ENCODE measurements at regions not wholly inside any gene's neighbourhood (a gene's known extent, or its start where the extent isn't known, plus 50 kb on each side); places are given as distances from the start of the nearest gene placed in this dataset.

DNA sequence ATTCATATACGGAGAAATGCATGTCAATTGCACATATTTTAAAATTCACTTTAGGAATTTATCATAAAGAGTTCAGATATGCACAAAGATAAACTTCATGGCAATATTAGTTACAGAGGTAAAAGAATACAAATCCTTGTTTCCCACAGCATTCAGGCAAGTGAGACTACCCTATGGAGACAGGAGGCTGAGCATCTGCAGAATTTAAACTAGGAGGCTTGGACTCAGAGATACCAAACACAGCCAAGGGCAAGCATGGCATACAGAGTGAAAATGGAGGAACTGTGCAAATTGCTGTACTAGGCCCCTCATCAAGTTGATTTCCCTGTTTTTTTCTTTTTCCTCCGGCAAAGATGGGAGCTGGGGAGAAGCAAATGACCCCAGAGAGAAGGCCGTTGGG is 94.2 kb downstream of the SLC24A2 start:
- Histone ChIP-seq H3K27ac (no peak overlapping the region), H3K9me3 (no peaks in the 10 kb centered on the region), H3K27me3 (no peaks in the 10 kb centered on the region), H3K4me1 (no peaks in the 10 kb centered on the region), H3K36me3 (no peaks in the 10 kb centered on the region), H3K4me3 (no peak overlapping the region)
- ATAC-seq, result no peak
- TF ChIP-seq POLR2A (IDR thresholded peaks at IDR 0.05), result no peak
- TF ChIP-seq, protein P1, sequence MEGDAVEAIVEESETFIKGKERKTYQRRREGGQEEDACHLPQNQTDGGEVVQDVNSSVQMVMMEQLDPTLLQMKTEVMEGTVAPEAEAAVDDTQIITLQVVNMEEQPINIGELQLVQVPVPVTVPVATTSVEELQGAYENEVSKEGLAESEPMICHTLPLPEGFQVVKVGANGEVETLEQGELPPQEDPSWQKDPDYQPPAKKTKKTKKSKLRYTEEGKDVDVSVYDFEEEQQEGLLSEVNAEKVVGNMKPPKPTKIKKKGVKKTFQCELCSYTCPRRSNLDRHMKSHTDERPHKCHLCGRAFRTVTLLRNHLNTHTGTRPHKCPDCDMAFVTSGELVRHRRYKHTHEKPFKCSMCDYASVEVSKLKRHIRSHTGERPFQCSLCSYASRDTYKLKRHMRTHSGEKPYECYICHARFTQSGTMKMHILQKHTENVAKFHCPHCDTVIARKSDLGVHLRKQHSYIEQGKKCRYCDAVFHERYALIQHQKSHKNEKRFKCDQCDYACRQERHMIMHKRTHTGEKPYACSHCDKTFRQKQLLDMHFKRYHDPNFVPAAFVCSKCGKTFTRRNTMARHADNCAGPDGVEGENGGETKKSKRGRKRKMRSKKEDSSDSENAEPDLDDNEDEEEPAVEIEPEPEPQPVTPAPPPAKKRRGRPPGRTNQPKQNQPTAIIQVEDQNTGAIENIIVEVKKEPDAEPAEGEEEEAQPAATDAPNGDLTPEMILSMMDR (IDR thresholded peaks at IDR 0.05), result no peak
- WGBS (ENCODE audit: insufficient coverage, low coverage, low lambda C conversion rate, missing lambda C conversion rate), result 53% methylated on average over 3 of the region's 3 CpGs
- no peak for DNase-seq
- intact Hi-C loops (cut with DNase I), result no loop called here

DNA sequence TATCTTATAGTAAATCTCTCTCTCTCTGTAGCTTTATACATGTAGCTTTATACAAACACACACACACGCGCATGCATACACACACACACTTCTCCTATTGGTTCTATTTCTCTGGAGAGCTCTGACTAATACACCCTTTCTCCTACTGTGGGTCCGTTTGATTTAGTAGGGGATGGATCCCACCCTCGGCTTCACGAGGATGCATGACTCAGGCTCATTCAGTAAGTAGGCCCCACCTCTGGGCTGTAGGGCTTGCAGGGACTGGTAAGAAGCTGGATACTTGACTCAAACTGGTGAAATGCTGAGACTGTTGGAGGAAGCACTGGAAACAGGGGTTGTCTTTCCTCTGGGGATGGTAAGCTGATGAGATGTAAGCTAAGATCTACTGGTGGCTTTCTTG is 98.7 kb downstream of the SLC24A2 start:
- WGBS (ENCODE audit: insufficient coverage, low coverage, low lambda C conversion rate, missing lambda C conversion rate), result 61% methylated on average over 4 of the region's 5 CpGs
- no peak overlapping the region for H3K27ac ChIP-seq
- no peaks in the 10 kb centered on the region for H3K36me3 ChIP-seq
- H3K4me1 ChIP-seq, result no peaks in the 10 kb centered on the region
- H3K4me3 ChIP-seq, result no peak overlapping the region
- TF ChIP-seq, protein P1 (IDR thresholded peaks at IDR 0.05), result no peak
- TF ChIP-seq POLR2A (IDR thresholded peaks at IDR 0.05), result no peak
- no peaks in the 10 kb centered on the region for H3K27me3 ChIP-seq
- no peaks in the 10 kb centered on the region for H3K9me3 ChIP-seq
- ATAC-seq, result no peak
- intact Hi-C loops (cut with DNase I), result no loop called here
- no peak for DNase-seq

DNA sequence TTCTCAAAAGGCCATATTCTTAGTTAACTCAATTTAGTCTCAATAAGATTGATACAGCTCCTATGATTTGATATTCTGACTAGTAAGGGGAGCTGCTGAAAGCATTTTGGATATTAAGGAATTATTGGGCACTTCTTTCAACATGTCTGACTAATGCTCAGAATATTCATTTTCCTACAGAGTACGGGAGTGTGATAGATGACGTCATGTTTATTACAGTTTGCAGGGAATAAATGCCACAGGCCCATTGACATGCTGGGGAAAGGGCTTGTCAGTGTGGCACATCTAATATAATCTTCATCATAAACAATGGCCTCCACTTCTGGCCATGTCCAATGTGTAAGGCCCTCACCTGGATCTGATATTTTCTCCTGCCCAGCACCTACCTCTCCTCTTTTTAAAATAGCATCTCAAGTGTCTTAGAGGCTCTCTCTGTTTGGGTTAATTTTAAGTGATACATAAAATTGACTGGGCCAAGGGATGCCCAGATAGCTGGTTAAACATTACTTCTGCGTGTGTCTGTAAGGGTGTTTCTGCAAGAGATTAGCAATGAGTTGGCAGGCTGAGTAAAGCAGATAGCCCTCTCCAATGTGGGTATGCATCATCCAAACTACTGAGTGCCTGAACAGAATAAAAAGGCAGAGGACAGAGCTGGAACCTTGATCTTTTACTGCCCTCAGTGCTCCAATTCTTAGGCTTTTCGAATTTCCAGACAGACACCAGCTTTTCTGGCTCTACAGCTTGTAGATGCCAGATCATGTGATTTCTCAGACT is 99.3 kb downstream of the SLC24A2 start:
- H3K27me3 ChIP-seq, result no peaks in the 10 kb centered on the region
- no peak for DNase-seq
- H3K36me3 ChIP-seq, result no peaks in the 10 kb centered on the region
- no peaks in the 10 kb centered on the region for H3K4me1 ChIP-seq
- no peaks in the 10 kb centered on the region for H3K9me3 ChIP-seq
- intact Hi-C loops (cut with DNase I), result no loop called here
- 68% methylated on average over 4 of the region's 4 CpGs for WGBS (ENCODE audit: insufficient coverage, low coverage, low lambda C conversion rate, missing lambda C conversion rate)
- H3K27ac ChIP-seq, result no peak overlapping the region
- TF ChIP-seq, protein P1 (IDR thresholded peaks at IDR 0.05), result no peak
- TF ChIP-seq POLR2A (IDR thresholded peaks at IDR 0.05), result no peak
- no peak for ATAC-seq
- H3K4me3 ChIP-seq, result no peak overlapping the region

DNA sequence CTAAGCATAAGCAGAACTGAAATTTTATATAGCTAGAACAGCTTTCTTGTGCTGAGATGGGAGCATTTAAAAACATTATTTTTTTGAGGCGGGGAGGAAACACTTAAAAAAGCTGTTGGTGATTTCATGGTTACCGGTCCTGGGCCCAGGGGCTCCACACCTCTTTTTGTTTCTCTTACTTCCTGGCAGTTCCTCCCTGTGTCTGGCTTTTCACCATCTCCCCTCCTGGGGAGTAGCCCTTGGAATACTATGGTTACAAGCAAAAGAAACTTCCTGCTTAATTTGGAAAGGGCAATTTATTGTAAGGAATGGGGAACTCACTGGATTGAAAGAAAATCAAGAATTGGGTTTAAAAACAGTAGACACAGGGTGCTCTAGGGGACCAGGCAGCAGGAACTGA is 105.1 kb downstream of the SLC24A2 start:
- TF ChIP-seq POLR2A (IDR thresholded peaks at IDR 0.05), result no peak
- TF ChIP-seq, protein P1 (IDR thresholded peaks at IDR 0.05), result no peak
- 47% methylated on average over 2 of the region's 2 CpGs for WGBS (ENCODE audit: insufficient coverage, low coverage, low lambda C conversion rate, missing lambda C conversion rate)

More for the DNA sequence above, 105.1 kb downstream of the SLC24A2 start:
- Histone ChIP-seq H3K9me3 (no peaks in the 10 kb centered on the region), H3K27ac (no peak overlapping the region), H3K27me3 (no peaks in the 10 kb centered on the region), H3K4me1 (no peaks in the 10 kb centered on the region), H3K36me3 (no peaks in the 10 kb centered on the region), H3K4me3 (no peak overlapping the region)
- no peak for DNase-seq
- no peak for ATAC-seq
- intact Hi-C loops (cut with DNase I), result no loop called here

Measured in right lobe of liver (tissue), 6 donors.